Mesendoderm (in vitro differentiated cells): ENCODE measurements at regions not wholly inside any gene's neighbourhood (a gene's known extent, or its start where the extent isn't known, plus 50 kb on each side); places are given as distances from the start of the nearest gene placed in this dataset.

Source experiments
- DNase-seq: peaks from one replicate; pipeline ENCODE4 v3.0.0; 2013
- H2AK5ac ChIP-seq: 2 replicates; pipeline ENCODE4 v1.6.1; 2013; ENCODE audit warnings: low read length, inconsistent platforms
- H2BK120ac ChIP-seq: 2 replicates; pipeline ENCODE4 v1.6.1; 2013; ENCODE audit warnings: low read depth, mild to moderate bottlenecking, low read length, moderate library complexity, mixed read lengths
- H2BK15ac ChIP-seq: replicated peaks from 2 replicates; pipeline ENCODE4 v1.6.1; 2013; ENCODE audit warnings: low read depth, mild to moderate bottlenecking, moderate library complexity
- H2BK5ac ChIP-seq: 2 replicates; pipeline ENCODE4 v1.6.1; 2013; ENCODE audit warnings: low read length, inconsistent platforms
- H3K18ac ChIP-seq: 2 replicates; pipeline ENCODE4 v1.6.1; 2013; ENCODE audit warnings: mild to moderate bottlenecking, low read length, mixed read lengths
- H3K23ac ChIP-seq: one replicate; pipeline ENCODE4 v1.6.1; 2013; ENCODE audit warnings: low read length
- H3K27ac ChIP-seq: 2 replicates; pipeline ENCODE4 v1.5.1; 2013; ENCODE audit warnings: low read depth, mild to moderate bottlenecking, inconsistent platforms, low read length, moderate library complexity
- H3K27me3 ChIP-seq: 2 replicates; pipeline ENCODE4 v1.6.1; 2013; ENCODE audit warnings: low read length, control low read depth, mild to moderate bottlenecking, inconsistent platforms; ENCODE audit not compliant: insufficient read depth, poor library complexity
- H3K36me3 ChIP-seq: 2 replicates; pipeline ENCODE4 v1.6.1; 2013; ENCODE audit warnings: low read length, inconsistent platforms; ENCODE audit not compliant: control insufficient read depth, insufficient read depth
- H3K4ac ChIP-seq: one replicate; pipeline ENCODE4 v1.6.1; 2013; ENCODE audit warnings: low read depth, mild to moderate bottlenecking, low read length, moderate library complexity
- H3K4me1 ChIP-seq: 2 replicates; pipeline ENCODE4 v1.6.1; 2013; ENCODE audit warnings: low read depth, low read length, inconsistent platforms; ENCODE audit not compliant: control insufficient read depth
- H3K4me2 ChIP-seq: 2 replicates; pipeline ENCODE4 v1.6.1; 2013; ENCODE audit warnings: low read length
- H3K4me3 ChIP-seq: 2 replicates; pipeline ENCODE4 v1.5.1; 2013; ENCODE audit warnings: mild to moderate bottlenecking, low read length
- H3K56ac ChIP-seq: one replicate; pipeline ENCODE4 v1.6.1; 2013; ENCODE audit warnings: low read length
- H3K79me1 ChIP-seq: 2 replicates; pipeline ENCODE4 v1.6.1; 2013; ENCODE audit warnings: low read length, inconsistent platforms
- H3K79me2 ChIP-seq: 2 replicates; pipeline ENCODE4 v1.6.1; 2013; ENCODE audit warnings: mild to moderate bottlenecking, low read length; ENCODE audit not compliant: control insufficient read depth, insufficient read depth
- H3K9ac ChIP-seq: 2 replicates; pipeline ENCODE4 v1.6.1; 2013; ENCODE audit warnings: low read length, inconsistent platforms
- H4K5ac ChIP-seq: one replicate; pipeline ENCODE4 v1.6.1; 2013; ENCODE audit warnings: low read length
- H4K8ac ChIP-seq: one replicate; pipeline ENCODE4 v1.6.1; 2013; ENCODE audit warnings: low read depth, mild to moderate bottlenecking, control low read depth, low read length, moderate library complexity
- WGBS: extraction: QIAGEN DNeasy Blood & Tissue Kit; methylation state at CpG from one replicate; pipeline ENCODE4 v1.1.7; 2013; ENCODE audit warnings: low lambda C conversion rate, missing lambda C conversion rate; ENCODE audit not compliant: insufficient coverage; ENCODE audit errors: extremely low coverage; 5-methylcytosine and 5-hydroxymethylcytosine counted together

DNA sequence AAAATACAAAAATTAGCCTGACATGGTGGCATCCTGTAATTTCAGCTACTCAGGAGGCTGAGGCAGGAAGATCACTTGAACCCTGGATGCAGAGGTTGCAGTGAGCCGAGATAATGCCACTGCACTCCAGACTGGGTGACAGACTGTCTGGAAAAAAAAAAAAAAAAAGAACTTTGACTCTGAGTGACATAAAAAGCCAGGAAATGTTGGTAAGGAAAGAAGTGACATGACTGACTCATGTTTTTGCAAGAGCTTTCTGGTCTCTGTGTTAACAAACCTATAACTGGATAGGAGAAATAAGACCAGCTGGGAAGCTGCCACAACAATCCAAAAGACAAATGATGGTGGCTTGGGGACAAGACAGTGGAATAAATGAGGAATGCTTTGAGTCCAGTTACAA lies 272.1 kb downstream of the HINT1 start:
- no peak overlapping the region for H2BK120ac ChIP-seq
- H3K36me3 ChIP-seq, result no peaks in the 10 kb centered on the region
- H3K4me1 ChIP-seq, result no peaks in the 10 kb centered on the region
- H2BK15ac ChIP-seq, result no peak overlapping the region
- H4K5ac ChIP-seq, result no peak overlapping the region
- no peak overlapping the region for H3K27ac ChIP-seq
- whole genome bisulfite sequencing, result no CpG with 5 or more reads among the region's 1 CpG
- no peak overlapping the region for H3K18ac ChIP-seq
- no peak overlapping the region for H3K56ac ChIP-seq
- H3K9ac ChIP-seq, result no peak overlapping the region
- H2AK5ac ChIP-seq, result no peak overlapping the region
- H3K4me3 ChIP-seq, result no peak overlapping the region
- no peaks in the 10 kb centered on the region for H3K79me1 ChIP-seq
- no peak overlapping the region for H2BK5ac ChIP-seq
- no peak overlapping the region for H3K23ac ChIP-seq
- no peak overlapping the region for H3K4me2 ChIP-seq
- H3K27me3 ChIP-seq, result no peaks in the 10 kb centered on the region
- H3K4ac ChIP-seq, result no peak overlapping the region
- no peak for DNase-seq
- no peak overlapping the region for H4K8ac ChIP-seq
- H3K79me2 ChIP-seq, result no peaks in the 10 kb centered on the region

DNA sequence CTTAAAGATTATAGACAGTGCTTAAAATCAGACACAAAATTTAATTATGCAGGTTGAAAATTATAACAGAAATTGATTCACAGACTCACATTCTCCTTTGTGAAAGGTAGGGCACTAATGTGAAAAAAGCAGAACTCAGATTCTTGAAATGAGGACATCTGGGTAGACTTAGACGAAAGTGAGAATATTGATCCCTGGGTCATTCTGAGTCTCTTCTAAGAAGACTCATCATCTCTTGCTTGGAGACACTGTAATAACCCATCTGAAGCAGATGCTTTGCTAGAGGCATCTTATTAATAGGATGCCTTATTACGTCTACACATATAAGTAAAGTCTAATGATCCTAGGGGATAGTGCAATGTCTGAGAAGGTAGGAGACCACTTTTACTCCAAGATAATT lies 274.4 kb downstream of the HINT1 start:
- H3K4me3 ChIP-seq, result no peak overlapping the region
- H3K79me2 ChIP-seq, result no peaks in the 10 kb centered on the region
- no peak overlapping the region for H3K4ac ChIP-seq
- WGBS, result no CpG with 5 or more reads among the region's 2 CpGs
- H3K27me3 ChIP-seq, result no peaks in the 10 kb centered on the region
- H3K36me3 ChIP-seq, result no peaks in the 10 kb centered on the region
- H3K79me1 ChIP-seq, result no peaks in the 10 kb centered on the region
- H4K8ac ChIP-seq, result no peak overlapping the region
- no peak overlapping the region for H3K27ac ChIP-seq
- H3K9ac ChIP-seq, result no peak overlapping the region
- H3K4me2 ChIP-seq, result no peak overlapping the region
- H2BK5ac ChIP-seq, result no peak overlapping the region
- H3K18ac ChIP-seq, result no peak overlapping the region
- no peak overlapping the region for H4K5ac ChIP-seq
- H3K56ac ChIP-seq, result no peak overlapping the region
- no peak overlapping the region for H2BK15ac ChIP-seq
- H2AK5ac ChIP-seq, result no peak overlapping the region
- no peak overlapping the region for H3K23ac ChIP-seq
- H2BK120ac ChIP-seq, result no peak overlapping the region
- DNase-seq, result no peak
- H3K4me1 ChIP-seq, result no peaks in the 10 kb centered on the region

DNA sequence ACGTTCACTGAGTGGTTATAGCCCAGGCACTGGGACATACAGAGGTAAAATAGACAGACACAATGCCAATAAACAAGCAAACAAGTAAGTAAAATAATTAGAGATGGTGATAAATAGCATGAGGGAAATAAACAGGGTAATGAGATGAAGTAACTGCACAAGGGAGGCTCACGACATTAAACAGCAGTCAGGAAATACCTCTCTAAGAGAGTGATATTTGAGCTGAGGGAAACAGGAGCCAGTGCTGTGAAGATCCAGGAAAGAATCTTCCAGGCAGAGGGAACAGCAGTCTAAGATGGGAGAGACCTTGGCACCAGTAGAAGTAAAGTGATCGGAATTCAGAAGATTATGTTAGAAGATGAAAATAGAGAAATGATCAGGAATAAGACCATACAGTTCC lies 279.4 kb downstream of the HINT1 start:
- H3K27me3 ChIP-seq, result no peaks in the 10 kb centered on the region
- no peaks in the 10 kb centered on the region for H3K79me1 ChIP-seq
- no peak overlapping the region for H4K8ac ChIP-seq
- H2BK5ac ChIP-seq, result no peak overlapping the region
- no peak overlapping the region for H3K4me2 ChIP-seq
- no peaks in the 10 kb centered on the region for H3K79me2 ChIP-seq
- H3K36me3 ChIP-seq, result no peaks in the 10 kb centered on the region
- H4K5ac ChIP-seq, result no peak overlapping the region
- WGBS, result no CpG with 5 or more reads among the region's 3 CpGs
- no peak for DNase-seq
- H3K4me3 ChIP-seq, result no peak overlapping the region
- H3K4me1 ChIP-seq, result no peaks in the 10 kb centered on the region
- no peak overlapping the region for H2BK120ac ChIP-seq
- no peak overlapping the region for H3K18ac ChIP-seq
- H2BK15ac ChIP-seq, result no peak overlapping the region
- no peak overlapping the region for H3K9ac ChIP-seq
- H3K23ac ChIP-seq, result no peak overlapping the region
- no peak overlapping the region for H3K27ac ChIP-seq
- no peak overlapping the region for H3K4ac ChIP-seq
- no peak overlapping the region for H3K56ac ChIP-seq
- H2AK5ac ChIP-seq, result no peak overlapping the region

GRCh38 chr5:130885027-130885426 lies 280.0 kb downstream of the HINT1 start:
- H2BK5ac ChIP-seq, result no peak overlapping the region
- no peak overlapping the region for H4K8ac ChIP-seq
- H4K5ac ChIP-seq, result no peak overlapping the region
- H2BK120ac ChIP-seq, result no peak overlapping the region
- no peaks in the 10 kb centered on the region for H3K36me3 ChIP-seq
- no peak overlapping the region for H3K18ac ChIP-seq
- H3K4me3 ChIP-seq, result no peak overlapping the region
- no peak overlapping the region for H3K56ac ChIP-seq
- no peak overlapping the region for H3K4ac ChIP-seq
- H3K27ac ChIP-seq, result no peak overlapping the region
- no peaks in the 10 kb centered on the region for H3K4me1 ChIP-seq
- no peak overlapping the region for H3K23ac ChIP-seq
- no peaks in the 10 kb centered on the region for H3K27me3 ChIP-seq
- no peak overlapping the region for H3K4me2 ChIP-seq
- H2AK5ac ChIP-seq, result no peak overlapping the region
- DNase-seq, result no peak
- no peak overlapping the region for H3K9ac ChIP-seq
- no CpG with 5 or more reads among the region's 3 CpGs for WGBS
- no peak overlapping the region for H2BK15ac ChIP-seq
- H3K79me2 ChIP-seq, result no peaks in the 10 kb centered on the region
- H3K79me1 ChIP-seq, result no peaks in the 10 kb centered on the region

- Histone ChIP-seq H4K8ac (no peak overlapping the region), H3K18ac (no peak overlapping the region), H3K79me1 (no peaks in the 10 kb centered on the region), H3K79me2 (no peaks in the 10 kb centered on the region), H3K27me3 (no peaks in the 10 kb centered on the region), H3K4me2 (no peak overlapping the region), H3K4me1 (no peaks in the 10 kb centered on the region), H3K56ac (no peak overlapping the region), H4K5ac (no peak overlapping the region), H3K4me3 (no peak overlapping the region), H3K27ac (no peak overlapping the region), H3K23ac (no peak overlapping the region), H3K36me3 (no peaks in the 10 kb centered on the region), H3K9ac (no peak overlapping the region), H2BK5ac (no peak overlapping the region), H2BK120ac (no peak overlapping the region), H2AK5ac (no peak overlapping the region), H2BK15ac (no peak overlapping the region), H3K4ac (no peak overlapping the region)
- no peak for DNase-seq
- WGBS, result no CpG with 5 or more reads among the region's 2 CpGs
These were observed 281.0 kb downstream of the HINT1 start for GRCh38 chr5:130884023-130884422.

- H3K4me3 ChIP-seq, result no peak overlapping the region
- no peak overlapping the region for H3K4me2 ChIP-seq
- H3K27ac ChIP-seq, result no peak overlapping the region
- no peaks in the 10 kb centered on the region for H3K79me1 ChIP-seq
- no peaks in the 10 kb centered on the region for H3K36me3 ChIP-seq
- H4K5ac ChIP-seq, result no peak overlapping the region
- H3K23ac ChIP-seq, result no peak overlapping the region
- no peak overlapping the region for H4K8ac ChIP-seq
- no CpG with 5 or more reads among the region's 1 CpG for WGBS
- no peak overlapping the region for H2AK5ac ChIP-seq
- H3K4me1 ChIP-seq, result no peaks in the 10 kb centered on the region
- H3K4ac ChIP-seq, result no peak overlapping the region
- no peak overlapping the region for H3K56ac ChIP-seq
- H3K18ac ChIP-seq, result no peak overlapping the region
- no peak overlapping the region for H3K9ac ChIP-seq
- H3K79me2 ChIP-seq, result no peaks in the 10 kb centered on the region
- DNase-seq, result no peak
- no peaks in the 10 kb centered on the region for H3K27me3 ChIP-seq
- no peak overlapping the region for H2BK120ac ChIP-seq
- H2BK5ac ChIP-seq, result no peak overlapping the region
- no peak overlapping the region for H2BK15ac ChIP-seq
These were observed 289.4 kb downstream of the HINT1 start for GRCh38 chr5:130875656-130876055.
